ENCODE measurements at regions not wholly inside any gene's neighbourhood (a gene's known extent, or its start where the extent isn't known, plus 50 kb on each side); places are given as distances from the start of the nearest gene placed in this dataset.
"Not testable (repeated sequence)": the region's sequence is repeated elsewhere in the genome, so short reads cannot be mapped to it uniquely, and the experiment has no call there.

DNA sequence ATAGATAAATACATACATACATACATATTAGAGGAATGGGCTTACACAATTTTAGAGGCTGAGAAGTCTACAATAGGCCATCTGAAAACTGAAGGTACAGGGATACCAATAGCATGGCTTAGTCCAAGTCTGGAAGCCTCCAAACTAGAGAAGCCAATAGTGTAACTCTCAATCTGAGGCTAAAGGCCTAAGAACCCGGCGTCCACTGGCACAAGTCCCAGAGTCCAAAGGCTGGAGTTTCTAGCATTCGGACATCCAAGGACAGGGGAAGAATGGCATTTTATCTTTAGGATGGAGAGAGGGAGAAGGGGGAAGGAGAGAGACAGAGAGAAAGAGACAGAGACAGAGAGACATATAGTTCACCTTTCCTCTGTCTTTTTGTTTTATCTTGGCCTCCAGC is 63.7 kb upstream of the SYT4 start:
- in situ Hi-C loops (cut with HindIII; ENCODE audit: low pct_unique_long_range_greater_than_20kb, low sequenced_read_pairs), result no loop called here
- no peak for DNase-seq (ENCODE audit: low read depth, low spot score)

DNA sequence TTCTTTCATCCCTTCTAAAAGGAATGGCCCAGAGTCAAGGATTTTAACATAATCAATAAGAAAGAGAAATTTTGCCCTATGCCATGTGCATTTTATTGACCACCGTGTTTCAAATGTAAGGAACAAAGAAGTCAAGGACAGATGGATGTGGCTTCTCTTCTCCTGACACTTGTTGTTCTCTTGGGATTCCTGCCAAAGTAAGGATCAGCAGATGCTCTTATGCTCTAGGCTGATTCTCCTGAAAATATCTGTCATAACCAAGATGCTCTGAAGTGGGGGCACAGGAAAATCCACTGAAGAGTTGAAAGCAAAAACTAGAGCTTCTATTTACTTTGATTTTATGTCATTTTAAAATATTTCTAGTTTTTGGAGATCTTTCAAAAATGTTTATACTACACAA is 72.9 kb upstream of the SYT4 start:
- in situ Hi-C loops (cut with HindIII; ENCODE audit: low pct_unique_long_range_greater_than_20kb, low sequenced_read_pairs), result no loop called here
- DNase-seq (ENCODE audit: low read depth, low spot score), result no peak

- DNase-seq (ENCODE audit: low read depth, low spot score), result no peak
- in situ Hi-C loops (cut with HindIII; ENCODE audit: low pct_unique_long_range_greater_than_20kb, low sequenced_read_pairs), result no loop called here
These were observed 87.2 kb upstream of the SYT4 start for GRCh38 chr18:43364535-43364934.

- in situ Hi-C loops (cut with HindIII; ENCODE audit: low pct_unique_long_range_greater_than_20kb, low sequenced_read_pairs), result no loop called here
These were observed 90.6 kb upstream of the SYT4 start for GRCh38 chr18:43367895-43368294.

DNA sequence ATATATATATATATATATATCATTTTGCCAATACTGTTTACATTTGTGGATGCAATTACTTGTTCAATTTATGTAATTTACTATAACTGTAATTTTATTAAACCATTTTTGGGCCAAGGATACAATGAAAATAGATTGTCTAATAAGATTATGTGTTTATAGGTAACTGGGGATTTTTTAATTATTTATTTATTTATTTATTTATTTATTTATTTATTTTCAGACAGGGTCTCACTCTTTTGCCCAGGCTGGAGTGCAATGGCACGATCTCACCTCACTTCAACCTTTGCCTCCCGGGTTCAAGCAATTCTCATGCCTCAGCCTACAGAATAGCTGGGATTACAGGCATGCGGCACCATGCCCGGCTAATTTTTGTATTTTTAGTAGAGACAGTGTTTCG is 92.0 kb upstream of the SYT4 start:
- DNase-seq (ENCODE audit: low read depth, low spot score); in situ Hi-C loops (cut with HindIII; ENCODE audit: low pct_unique_long_range_greater_than_20kb, low sequenced_read_pairs): not testable (repeated sequence)

More at GRCh38 chr18:43367895-43368294, 90.6 kb upstream of the SYT4 start:
- DNase-seq (ENCODE audit: low read depth, low spot score), result no peak

DNA sequence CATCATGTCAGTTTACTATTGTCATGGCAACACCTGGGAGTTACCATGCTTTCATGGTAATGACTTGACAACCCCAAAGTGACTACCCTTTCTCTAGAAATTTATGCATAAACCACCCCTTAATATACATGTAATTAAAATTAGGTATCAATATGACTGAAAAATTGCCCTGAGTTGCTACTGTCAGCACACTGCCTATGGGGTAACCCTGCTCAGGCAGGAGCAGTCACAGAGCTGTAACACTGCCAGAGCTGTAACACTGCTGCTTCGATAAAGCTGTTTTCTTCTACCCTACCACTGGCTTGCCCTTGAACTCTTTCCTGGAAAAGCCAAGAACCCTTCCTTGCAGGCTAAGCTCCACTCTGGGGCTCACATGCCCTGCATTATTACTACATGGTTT is 95.5 kb upstream of the SYT4 start:
- in situ Hi-C loops (cut with HindIII; ENCODE audit: low pct_unique_long_range_greater_than_20kb, low sequenced_read_pairs), result no loop called here
- no peak for DNase-seq (ENCODE audit: low read depth, low spot score)

DNA sequence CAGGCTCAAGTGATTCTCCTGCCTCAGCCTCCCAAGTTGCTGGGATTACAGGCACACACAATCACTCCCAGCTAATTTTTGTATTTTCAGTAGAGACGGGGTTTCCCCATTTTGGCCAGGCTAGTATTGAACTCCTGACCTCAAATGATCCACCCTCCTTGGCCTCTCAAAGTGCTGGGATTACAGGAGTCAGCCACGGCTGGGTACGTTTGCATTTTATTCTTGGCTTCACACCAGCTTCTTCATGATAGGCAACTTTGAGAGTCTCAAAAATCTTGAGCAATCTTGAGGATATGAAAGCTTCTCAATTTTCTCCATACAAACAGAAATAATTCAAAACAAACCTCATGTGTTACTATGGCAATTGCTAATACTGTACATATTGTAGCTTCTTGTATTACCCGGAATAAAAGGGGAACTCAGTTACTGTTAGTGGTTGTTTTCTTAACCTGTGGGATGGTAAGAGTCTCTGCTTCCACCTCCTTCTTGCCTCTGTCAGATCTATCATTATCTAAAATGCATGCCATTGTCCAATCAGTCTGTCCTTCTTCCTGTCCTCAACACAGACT is 102.9 kb upstream of the SYT4 start:
- in situ Hi-C loops (cut with HindIII; ENCODE audit: low pct_unique_long_range_greater_than_20kb, low sequenced_read_pairs), result no loop called here

GRCh38 chr18:43382641-43383403 is 105.5 kb upstream of the SYT4 start:
- in situ Hi-C loops (cut with HindIII; ENCODE audit: low pct_unique_long_range_greater_than_20kb, low sequenced_read_pairs), result no loop called here
- DNase-seq (ENCODE audit: low read depth, low spot score), result no peak

More for the DNA sequence above, 102.9 kb upstream of the SYT4 start:
- DNase-seq (ENCODE audit: low read depth, low spot score), result no peak

- in situ Hi-C loops (cut with HindIII; ENCODE audit: low pct_unique_long_range_greater_than_20kb, low sequenced_read_pairs), result no loop called here
- DNase-seq (ENCODE audit: low read depth, low spot score), result no peak
These were observed 111.9 kb upstream of the SYT4 start for GRCh38 chr18:43389163-43389562.

- in situ Hi-C loops (cut with HindIII; ENCODE audit: low pct_unique_long_range_greater_than_20kb, low sequenced_read_pairs), result no loop called here
- no peak for DNase-seq (ENCODE audit: low read depth, low spot score)
These were observed 114.9 kb upstream of the SYT4 start for GRCh38 chr18:43392168-43392567.

- DNase-seq (ENCODE audit: low read depth, low spot score), result no peak
- in situ Hi-C loops (cut with HindIII; ENCODE audit: low pct_unique_long_range_greater_than_20kb, low sequenced_read_pairs), result no loop called here
These were observed 115.9 kb upstream of the SYT4 start for GRCh38 chr18:43393174-43393573.

GRCh38 chr18:43396266-43396665 is 119.0 kb upstream of the SYT4 start:
- peak; percentile 46 for DNase-seq (ENCODE audit: low read depth, low spot score)
- in situ Hi-C loops (cut with HindIII; ENCODE audit: low pct_unique_long_range_greater_than_20kb, low sequenced_read_pairs), result no loop called here

DNA sequence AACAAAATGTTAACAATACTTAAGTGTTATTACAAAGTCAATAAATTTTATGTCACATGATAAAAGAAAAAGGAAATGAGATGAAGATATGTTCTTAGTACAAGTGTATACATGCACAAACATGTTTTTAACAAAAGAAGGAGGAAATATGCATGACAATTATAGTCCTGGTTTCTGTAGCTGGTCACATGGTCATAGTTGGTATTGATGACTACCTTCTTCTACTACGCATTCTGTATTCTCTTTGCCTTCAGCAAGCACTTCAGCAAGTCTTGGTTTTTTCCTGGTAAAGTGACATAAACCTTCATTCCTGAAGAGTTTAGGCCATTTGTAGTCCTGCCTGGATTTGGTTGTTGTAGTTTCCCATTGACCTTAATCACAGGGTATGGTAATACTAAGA is 121.3 kb upstream of the SYT4 start:
- in situ Hi-C loops (cut with HindIII; ENCODE audit: low pct_unique_long_range_greater_than_20kb, low sequenced_read_pairs), result no loop called here

GRCh38 chr18:43405097-43405496 is 127.8 kb upstream of the SYT4 start:
- no peak for DNase-seq (ENCODE audit: low read depth, low spot score)
- in situ Hi-C loops (cut with HindIII; ENCODE audit: low pct_unique_long_range_greater_than_20kb, low sequenced_read_pairs), result no loop called here

More for the DNA sequence above, 121.3 kb upstream of the SYT4 start:
- no peak for DNase-seq (ENCODE audit: low read depth, low spot score)

GRCh38 chr18:43414006-43414405 is 136.7 kb upstream of the SYT4 start:
- no peak for DNase-seq (ENCODE audit: low read depth, low spot score)
- in situ Hi-C loops (cut with HindIII; ENCODE audit: low pct_unique_long_range_greater_than_20kb, low sequenced_read_pairs), result no loop called here

DNA sequence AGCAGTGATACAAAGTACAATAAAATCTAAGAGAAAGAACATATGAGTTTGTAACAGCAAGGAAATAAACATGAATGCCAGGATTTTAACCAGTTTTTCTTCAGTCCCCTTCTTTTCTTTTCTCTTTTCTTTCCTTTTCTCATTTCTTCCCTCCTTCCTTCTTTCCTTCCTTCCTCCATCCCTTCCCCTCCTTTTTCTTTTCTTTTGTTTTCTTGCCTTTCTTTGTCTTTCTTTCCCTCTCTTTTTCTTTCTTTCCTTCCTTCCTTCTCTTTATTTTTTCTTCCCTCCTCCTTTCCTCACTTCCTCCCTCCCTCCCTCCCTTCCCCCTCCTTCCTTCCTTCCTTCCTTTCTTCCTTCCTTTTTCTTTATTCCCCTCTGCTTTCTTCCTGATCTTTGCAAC is 142.8 kb upstream of the SYT4 start:
- in situ Hi-C loops (cut with HindIII; ENCODE audit: low pct_unique_long_range_greater_than_20kb, low sequenced_read_pairs), result no loop called here
- no peak for DNase-seq (ENCODE audit: low read depth, low spot score)

DNA sequence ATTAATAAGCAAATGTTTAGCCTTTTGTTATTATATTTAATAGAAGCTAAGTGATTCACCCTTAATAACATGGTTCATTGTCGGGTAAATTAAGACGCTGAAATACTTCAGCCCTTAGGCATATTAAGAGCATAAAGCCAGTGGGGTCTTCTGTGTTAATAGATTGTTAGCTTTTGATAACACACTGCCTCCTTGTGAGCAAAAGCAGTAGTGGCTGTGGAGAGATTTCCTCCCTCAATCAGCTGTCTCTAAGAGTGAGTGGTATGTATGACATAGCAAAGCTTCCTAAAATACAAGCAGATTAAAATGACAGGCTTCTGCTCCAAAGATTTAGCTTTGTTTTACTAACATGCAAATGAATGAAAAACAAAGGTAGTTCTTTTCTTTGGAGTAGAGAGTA is 143.7 kb upstream of the SYT4 start:
- DNase-seq (ENCODE audit: low read depth, low spot score), result peak; percentile 7
- in situ Hi-C loops (cut with HindIII; ENCODE audit: low pct_unique_long_range_greater_than_20kb, low sequenced_read_pairs), result no loop called here

- peak; percentile 16 for DNase-seq (ENCODE audit: low read depth, low spot score)
These were observed 145.2 kb upstream of the SYT4 start for GRCh38 chr18:43422518-43422917.

GRCh38 chr18:43435851-43436250 is 158.6 kb upstream of the SYT4 start:
- no peak for DNase-seq (ENCODE audit: low read depth, low spot score)
- in situ Hi-C loops (cut with HindIII; ENCODE audit: low pct_unique_long_range_greater_than_20kb, low sequenced_read_pairs), result no loop called here

More at GRCh38 chr18:43422518-43422917, 145.2 kb upstream of the SYT4 start:
- in situ Hi-C loops (cut with HindIII; ENCODE audit: low pct_unique_long_range_greater_than_20kb, low sequenced_read_pairs), result no loop called here
